ENCODE measurements at regions not wholly inside any gene's neighbourhood (a gene's known extent, or its start where the extent isn't known, plus 50 kb on each side); places are given as distances from the start of the nearest gene placed in this dataset.

DNA sequence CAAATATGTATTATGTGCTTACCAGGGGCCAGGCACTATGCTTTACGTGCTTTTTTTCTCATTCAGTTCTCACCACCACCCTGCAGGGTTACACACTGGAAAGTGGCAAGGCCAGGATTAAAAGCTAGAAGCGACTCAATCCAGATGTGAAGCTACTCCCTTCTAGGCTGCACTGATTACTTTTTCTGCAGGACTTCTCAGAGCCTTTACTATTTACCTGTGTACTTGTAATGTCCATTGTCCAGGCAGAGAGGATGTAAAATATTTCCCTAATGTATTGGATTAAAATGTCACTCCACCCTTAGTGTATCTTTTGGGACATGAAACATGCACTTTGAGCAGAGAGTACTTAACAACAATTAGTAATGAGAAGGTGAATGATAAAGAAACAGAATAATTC, 287.5 kb upstream of the EEF2KMT start:
- no peak for TF ChIP-seq ZNF274 (IDR thresholded peaks at IDR 0.05; ENCODE audit: low read depth, low read length)
- TF ChIP-seq YY1 (IDR thresholded peaks at IDR 0.05; ENCODE audit: insufficient read depth, insufficient read length), result no peak
